Epithelial cell of proximal tubule (primary cell): ENCODE measurements at regions not wholly inside any gene's neighbourhood (a gene's known extent, or its start where the extent isn't known, plus 50 kb on each side); places are given as distances from the start of the nearest gene placed in this dataset.

Experiments
- DNase-seq: peaks from one replicate; pipeline ENCODE4 v3.0.0-alpha.2; 2011; ENCODE audit warnings: low read depth
- H3K4me3 ChIP-seq: 2 replicates; pipeline ENCODE4 v1.5.1; 2011; ENCODE audit warnings: low read depth, mild to moderate bottlenecking, low read length
- TF ChIP-seq, protein P1 (sequence below): conservative IDR thresholded peaks from 2 replicates; pipeline ENCODE4 v1.5.1; 2012; ENCODE audit warnings: low read depth, mild to moderate bottlenecking, low read length

DNA sequence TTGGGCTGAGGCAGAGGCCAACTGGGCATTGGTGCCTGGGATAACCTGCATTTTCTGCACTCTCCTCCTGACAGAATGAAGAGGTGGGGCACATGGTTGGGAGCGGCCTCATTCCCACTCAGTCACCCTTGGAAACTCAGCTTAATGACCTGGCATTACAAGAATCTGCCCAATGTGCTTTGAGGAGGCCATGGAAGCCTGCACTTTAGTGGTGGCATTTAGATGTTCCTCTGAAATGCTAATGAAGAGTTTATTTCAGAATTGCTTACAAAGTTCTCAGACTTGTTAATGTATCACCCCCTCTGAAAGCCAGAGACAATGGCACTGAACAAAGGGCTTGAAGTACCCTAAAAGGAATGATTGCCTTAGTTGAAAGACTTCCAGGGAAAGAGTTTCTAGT lies 71.4 kb upstream of the PARP11 start:
- TF ChIP-seq, protein P1, sequence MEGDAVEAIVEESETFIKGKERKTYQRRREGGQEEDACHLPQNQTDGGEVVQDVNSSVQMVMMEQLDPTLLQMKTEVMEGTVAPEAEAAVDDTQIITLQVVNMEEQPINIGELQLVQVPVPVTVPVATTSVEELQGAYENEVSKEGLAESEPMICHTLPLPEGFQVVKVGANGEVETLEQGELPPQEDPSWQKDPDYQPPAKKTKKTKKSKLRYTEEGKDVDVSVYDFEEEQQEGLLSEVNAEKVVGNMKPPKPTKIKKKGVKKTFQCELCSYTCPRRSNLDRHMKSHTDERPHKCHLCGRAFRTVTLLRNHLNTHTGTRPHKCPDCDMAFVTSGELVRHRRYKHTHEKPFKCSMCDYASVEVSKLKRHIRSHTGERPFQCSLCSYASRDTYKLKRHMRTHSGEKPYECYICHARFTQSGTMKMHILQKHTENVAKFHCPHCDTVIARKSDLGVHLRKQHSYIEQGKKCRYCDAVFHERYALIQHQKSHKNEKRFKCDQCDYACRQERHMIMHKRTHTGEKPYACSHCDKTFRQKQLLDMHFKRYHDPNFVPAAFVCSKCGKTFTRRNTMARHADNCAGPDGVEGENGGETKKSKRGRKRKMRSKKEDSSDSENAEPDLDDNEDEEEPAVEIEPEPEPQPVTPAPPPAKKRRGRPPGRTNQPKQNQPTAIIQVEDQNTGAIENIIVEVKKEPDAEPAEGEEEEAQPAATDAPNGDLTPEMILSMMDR: no peak
- no peak for DNase-seq

GRCh38 chr12:3938042-3938544 lies 64.9 kb upstream of the PARP11 start:
- TF ChIP-seq, protein P1: no peak
- H3K4me3 ChIP-seq: no peak overlapping the region
- DNase-seq: no peak

More for the DNA sequence above, 71.4 kb upstream of the PARP11 start:
- H3K4me3 ChIP-seq: no peak overlapping the region

GRCh38 chr12:3935078-3935477 lies 61.9 kb upstream of the PARP11 start:
- no peak overlapping the region for H3K4me3 ChIP-seq
- TF ChIP-seq, protein P1: no peak
- DNase-seq: no peak

- TF ChIP-seq, protein P1: no peak
- DNase-seq: no peak
- no peak overlapping the region for H3K4me3 ChIP-seq
Observed at GRCh38 chr12:3933819-3934192, 60.6 kb upstream of the PARP11 start.

DNA sequence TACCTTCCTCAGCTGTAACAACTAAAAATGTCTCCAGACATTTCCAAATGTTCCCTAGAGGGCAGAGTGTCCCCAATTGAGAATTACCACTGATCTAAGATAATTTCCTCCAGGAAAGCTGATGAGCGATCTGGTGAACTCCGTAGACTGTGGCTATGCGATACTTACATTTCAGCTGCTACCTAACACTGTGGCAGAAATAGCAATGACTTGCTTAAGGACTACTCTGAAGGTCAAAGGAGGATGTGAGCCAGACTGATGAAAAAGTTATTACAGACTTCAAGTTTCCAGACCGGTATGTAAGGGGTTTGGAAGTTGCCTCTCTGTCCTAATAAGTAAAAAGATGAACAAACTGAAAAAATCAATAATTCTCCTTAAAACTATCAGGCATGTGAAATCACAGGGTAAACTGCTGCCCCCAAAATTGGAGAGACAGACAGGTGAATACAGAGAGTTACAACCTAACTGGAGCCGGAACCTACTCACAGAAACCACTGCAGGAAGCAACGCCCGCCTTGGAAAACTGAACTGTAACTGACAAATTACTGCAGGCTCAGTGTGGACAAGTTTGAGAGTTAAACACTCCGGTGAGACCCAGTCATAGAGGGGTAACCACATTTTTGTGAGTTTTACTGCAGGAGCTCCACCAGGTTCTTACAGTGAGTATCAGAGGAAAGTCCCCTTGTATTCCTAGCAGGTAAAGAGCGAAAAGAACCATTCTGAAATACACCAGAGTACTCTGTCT lies 60.0 kb upstream of the PARP11 start:
- TF ChIP-seq, protein P1: no peak
- DNase-seq: no peak
- H3K4me3 ChIP-seq: no peak overlapping the region

GRCh38 chr12:3931776-3932175 lies 58.6 kb upstream of the PARP11 start:
- TF ChIP-seq, protein P1: no peak
- no peak overlapping the region for H3K4me3 ChIP-seq
- DNase-seq: no peak

- TF ChIP-seq, protein P1: no peak
- H3K4me3 ChIP-seq: no peak overlapping the region
- DNase-seq: no peak
Observed at GRCh38 chr12:3931206-3931605, 58.0 kb upstream of the PARP11 start.
